ENCODE measurements at regions not wholly inside any gene's neighbourhood (a gene's known extent, or its start where the extent isn't known, plus 50 kb on each side); places are given as distances from the start of the nearest gene placed in this dataset.

DNA sequence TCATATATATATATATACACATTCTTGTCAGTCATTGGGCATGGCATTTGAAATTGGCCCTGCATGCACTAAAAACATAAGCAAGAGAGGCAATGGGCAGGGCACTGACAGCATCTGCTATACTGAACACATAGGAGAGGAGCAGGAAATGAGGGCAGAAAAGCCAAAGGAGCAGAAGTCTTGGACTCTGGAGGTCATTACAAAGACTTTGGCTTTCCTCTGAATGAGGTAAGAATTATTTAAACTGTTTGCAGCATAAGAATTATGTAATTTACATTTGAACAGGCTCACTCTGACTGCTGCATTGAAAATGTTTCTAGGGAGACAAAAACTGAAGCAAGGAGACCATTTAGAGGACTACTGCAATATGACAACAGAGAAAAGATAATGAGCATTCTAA lies 396.5 kb downstream of the PRDM5 start:
- Histone ChIP-seq H2AFZ (no peak overlapping the region), H3K4me2 (no peak overlapping the region), H3K79me2 (replicated peaks; ENCODE audit: insufficient read depth) (no peaks in the 10 kb centered on the region), H3F3A (replicated peaks; ENCODE audit: low read depth) (no peaks in the 10 kb centered on the region), H3K27me3 (ENCODE audit: insufficient read depth) (no peaks in the 10 kb centered on the region), H4K20me1 (replicated peaks; ENCODE audit: insufficient read depth) (no peaks in the 10 kb centered on the region), H3K4me1 (ENCODE audit: insufficient read depth) (peaks cover 27% of the 10 kb centered on the region), H3K27ac (ENCODE audit: low read depth) (no peak overlapping the region), H3K36me3 (ENCODE audit: insufficient read depth) (no peaks in the 10 kb centered on the region), H3K4me3 (no peak overlapping the region), H3K9me2 (ENCODE audit: insufficient read depth) (no peaks in the 10 kb centered on the region; the same call in 1 of the 2 replicates)
- no peaks in the 10 kb centered on the region for H3K27me3 Mint-ChIP-seq (ENCODE audit: insufficient read depth, low read depth, poor library complexity)
- ATAC-seq: no peak
- TF ChIP-seq, protein P1, sequence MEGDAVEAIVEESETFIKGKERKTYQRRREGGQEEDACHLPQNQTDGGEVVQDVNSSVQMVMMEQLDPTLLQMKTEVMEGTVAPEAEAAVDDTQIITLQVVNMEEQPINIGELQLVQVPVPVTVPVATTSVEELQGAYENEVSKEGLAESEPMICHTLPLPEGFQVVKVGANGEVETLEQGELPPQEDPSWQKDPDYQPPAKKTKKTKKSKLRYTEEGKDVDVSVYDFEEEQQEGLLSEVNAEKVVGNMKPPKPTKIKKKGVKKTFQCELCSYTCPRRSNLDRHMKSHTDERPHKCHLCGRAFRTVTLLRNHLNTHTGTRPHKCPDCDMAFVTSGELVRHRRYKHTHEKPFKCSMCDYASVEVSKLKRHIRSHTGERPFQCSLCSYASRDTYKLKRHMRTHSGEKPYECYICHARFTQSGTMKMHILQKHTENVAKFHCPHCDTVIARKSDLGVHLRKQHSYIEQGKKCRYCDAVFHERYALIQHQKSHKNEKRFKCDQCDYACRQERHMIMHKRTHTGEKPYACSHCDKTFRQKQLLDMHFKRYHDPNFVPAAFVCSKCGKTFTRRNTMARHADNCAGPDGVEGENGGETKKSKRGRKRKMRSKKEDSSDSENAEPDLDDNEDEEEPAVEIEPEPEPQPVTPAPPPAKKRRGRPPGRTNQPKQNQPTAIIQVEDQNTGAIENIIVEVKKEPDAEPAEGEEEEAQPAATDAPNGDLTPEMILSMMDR (conservative IDR thresholded peaks at IDR 0.05; ENCODE audit: low read depth in 2 of 2): no peak
- no peak for TF ChIP-seq STAT1 (IDR thresholded peaks at IDR 0.05; ENCODE audit: unreplicated experiment)
- TF ChIP-seq JUNB (IDR thresholded peaks at IDR 0.05; ENCODE audit: unreplicated experiment): no peak
- no peak for TF ChIP-seq EZH2 (IDR thresholded peaks at IDR 0.05; ENCODE audit: low read depth, unreplicated experiment)
- TF ChIP-seq, protein P2, sequence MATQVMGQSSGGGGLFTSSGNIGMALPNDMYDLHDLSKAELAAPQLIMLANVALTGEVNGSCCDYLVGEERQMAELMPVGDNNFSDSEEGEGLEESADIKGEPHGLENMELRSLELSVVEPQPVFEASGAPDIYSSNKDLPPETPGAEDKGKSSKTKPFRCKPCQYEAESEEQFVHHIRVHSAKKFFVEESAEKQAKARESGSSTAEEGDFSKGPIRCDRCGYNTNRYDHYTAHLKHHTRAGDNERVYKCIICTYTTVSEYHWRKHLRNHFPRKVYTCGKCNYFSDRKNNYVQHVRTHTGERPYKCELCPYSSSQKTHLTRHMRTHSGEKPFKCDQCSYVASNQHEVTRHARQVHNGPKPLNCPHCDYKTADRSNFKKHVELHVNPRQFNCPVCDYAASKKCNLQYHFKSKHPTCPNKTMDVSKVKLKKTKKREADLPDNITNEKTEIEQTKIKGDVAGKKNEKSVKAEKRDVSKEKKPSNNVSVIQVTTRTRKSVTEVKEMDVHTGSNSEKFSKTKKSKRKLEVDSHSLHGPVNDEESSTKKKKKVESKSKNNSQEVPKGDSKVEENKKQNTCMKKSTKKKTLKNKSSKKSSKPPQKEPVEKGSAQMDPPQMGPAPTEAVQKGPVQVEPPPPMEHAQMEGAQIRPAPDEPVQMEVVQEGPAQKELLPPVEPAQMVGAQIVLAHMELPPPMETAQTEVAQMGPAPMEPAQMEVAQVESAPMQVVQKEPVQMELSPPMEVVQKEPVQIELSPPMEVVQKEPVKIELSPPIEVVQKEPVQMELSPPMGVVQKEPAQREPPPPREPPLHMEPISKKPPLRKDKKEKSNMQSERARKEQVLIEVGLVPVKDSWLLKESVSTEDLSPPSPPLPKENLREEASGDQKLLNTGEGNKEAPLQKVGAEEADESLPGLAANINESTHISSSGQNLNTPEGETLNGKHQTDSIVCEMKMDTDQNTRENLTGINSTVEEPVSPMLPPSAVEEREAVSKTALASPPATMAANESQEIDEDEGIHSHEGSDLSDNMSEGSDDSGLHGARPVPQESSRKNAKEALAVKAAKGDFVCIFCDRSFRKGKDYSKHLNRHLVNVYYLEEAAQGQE (IDR thresholded peaks at IDR 0.05; ENCODE audit: unreplicated experiment): no peak
- TF ChIP-seq, protein P3, sequence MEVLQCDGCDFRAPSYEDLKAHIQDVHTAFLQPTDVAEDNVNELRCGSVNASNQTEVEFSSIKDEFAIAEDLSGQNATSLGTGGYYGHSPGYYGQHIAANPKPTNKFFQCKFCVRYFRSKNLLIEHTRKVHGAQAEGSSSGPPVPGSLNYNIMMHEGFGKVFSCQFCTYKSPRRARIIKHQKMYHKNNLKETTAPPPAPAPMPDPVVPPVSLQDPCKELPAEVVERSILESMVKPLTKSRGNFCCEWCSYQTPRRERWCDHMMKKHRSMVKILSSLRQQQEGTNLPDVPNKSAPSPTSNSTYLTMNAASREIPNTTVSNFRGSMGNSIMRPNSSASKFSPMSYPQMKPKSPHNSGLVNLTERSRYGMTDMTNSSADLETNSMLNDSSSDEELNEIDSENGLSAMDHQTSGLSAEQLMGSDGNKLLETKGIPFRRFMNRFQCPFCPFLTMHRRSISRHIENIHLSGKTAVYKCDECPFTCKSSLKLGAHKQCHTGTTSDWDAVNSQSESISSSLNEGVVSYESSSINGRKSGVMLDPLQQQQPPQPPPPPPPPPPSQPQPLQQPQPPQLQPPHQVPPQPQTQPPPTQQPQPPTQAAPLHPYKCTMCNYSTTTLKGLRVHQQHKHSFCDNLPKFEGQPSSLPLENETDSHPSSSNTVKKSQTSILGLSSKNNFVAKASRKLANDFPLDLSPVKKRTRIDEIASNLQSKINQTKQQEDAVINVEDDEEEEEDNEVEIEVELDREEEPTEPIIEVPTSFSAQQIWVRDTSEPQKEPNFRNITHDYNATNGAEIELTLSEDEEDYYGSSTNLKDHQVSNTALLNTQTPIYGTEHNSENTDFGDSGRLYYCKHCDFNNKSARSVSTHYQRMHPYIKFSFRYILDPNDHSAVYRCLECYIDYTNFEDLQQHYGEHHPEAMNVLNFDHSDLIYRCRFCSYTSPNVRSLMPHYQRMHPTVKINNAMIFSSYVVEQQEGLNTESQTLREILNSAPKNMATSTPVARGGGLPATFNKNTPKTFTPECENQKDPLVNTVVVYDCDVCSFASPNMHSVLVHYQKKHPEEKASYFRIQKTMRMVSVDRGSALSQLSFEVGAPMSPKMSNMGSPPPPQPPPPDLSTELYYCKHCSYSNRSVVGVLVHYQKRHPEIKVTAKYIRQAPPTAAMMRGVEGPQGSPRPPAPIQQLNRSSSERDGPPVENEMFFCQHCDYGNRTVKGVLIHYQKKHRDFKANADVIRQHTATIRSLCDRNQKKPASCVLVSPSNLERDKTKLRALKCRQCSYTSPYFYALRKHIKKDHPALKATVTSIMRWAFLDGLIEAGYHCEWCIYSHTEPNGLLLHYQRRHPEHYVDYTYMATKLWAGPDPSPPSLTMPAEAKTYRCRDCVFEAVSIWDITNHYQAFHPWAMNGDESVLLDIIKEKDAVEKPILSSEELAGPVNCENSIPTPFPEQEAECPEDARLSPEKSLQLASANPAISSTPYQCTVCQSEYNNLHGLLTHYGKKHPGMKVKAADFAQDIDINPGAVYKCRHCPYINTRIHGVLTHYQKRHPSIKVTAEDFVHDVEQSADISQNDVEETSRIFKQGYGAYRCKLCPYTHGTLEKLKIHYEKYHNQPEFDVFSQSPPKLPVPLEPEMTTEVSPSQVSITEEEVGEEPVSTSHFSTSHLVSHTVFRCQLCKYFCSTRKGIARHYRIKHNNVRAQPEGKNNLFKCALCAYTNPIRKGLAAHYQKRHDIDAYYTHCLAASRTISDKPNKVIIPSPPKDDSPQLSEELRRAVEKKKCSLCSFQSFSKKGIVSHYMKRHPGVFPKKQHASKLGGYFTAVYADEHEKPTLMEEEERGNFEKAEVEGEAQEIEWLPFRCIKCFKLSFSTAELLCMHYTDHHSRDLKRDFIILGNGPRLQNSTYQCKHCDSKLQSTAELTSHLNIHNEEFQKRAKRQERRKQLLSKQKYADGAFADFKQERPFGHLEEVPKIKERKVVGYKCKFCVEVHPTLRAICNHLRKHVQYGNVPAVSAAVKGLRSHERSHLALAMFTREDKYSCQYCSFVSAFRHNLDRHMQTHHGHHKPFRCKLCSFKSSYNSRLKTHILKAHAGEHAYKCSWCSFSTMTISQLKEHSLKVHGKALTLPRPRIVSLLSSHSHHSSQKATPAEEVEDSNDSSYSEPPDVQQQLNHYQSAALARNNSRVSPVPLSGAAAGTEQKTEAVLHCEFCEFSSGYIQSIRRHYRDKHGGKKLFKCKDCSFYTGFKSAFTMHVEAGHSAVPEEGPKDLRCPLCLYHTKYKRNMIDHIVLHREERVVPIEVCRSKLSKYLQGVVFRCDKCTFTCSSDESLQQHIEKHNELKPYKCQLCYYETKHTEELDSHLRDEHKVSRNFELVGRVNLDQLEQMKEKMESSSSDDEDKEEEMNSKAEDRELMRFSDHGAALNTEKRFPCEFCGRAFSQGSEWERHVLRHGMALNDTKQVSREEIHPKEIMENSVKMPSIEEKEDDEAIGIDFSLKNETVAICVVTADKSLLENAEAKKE (CRISPR knock-in tag; IDR thresholded peaks at IDR 0.05): no peak
- H3K36me3 Mint-ChIP-seq (ENCODE audit: low read depth): peaks cover 19% of the 10 kb centered on the region; the same call in 2 of the 3 replicates
- H3K9me3 Mint-ChIP-seq: peaks cover 16% of the 10 kb centered on the region; the same call in 1 of the 3 replicates
- peaks cover 31% of the 10 kb centered on the region for H3K4me1 Mint-ChIP-seq
- no peak for DNase-seq (ENCODE audit: low spot score)
- no peak overlapping the region for H3K27ac Mint-ChIP-seq
- no peak overlapping the region for H3K4me3 Mint-ChIP-seq
